NOMO-1 (cell line): ENCODE measurements at regions not wholly inside any gene's neighbourhood (a gene's known extent, or its start where the extent isn't known, plus 50 kb on each side); places are given as distances from the start of the nearest gene placed in this dataset.

Experiments used
- DNase-seq, 2 experiments: peaks; one replicate each; lab custom pipeline; 2025; ENCODE audit not compliant: unreplicated experiment in 2 of 2; lab: John Stamatoyannopoulos, UW

GRCh38 chr17:71286625-71287024 lies 834.2 kb upstream of the SOX9 start:
- no peak for DNase-seq

- DNase-seq = no peak
Observed at GRCh38 chr17:71287071-71287823, 833.6 kb upstream of the SOX9 start.

GRCh38 chr17:71292006-71292405 lies 828.8 kb upstream of the SOX9 start:
- no peak for DNase-seq

DNA sequence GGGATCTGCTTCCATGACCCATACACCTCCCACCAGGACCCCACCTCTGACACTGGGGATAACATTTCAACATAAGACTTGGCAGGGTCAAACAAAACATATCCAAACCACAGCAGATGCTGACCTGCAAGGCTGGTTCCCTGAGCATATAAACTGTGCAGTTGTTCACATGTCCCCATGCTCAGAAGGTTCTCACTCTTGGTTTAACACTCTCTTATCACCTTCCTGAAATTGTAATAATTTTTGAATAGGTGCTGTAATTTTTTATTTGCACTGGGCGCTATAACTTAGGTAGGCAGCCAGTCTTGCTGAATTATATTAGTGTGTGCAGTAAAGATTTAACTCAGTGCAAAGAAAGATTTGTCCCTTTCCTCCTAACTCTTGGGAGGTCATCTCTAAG lies 824.8 kb upstream of the SOX9 start:
- DNase-seq = no peak

GRCh38 chr17:71301063-71301462 lies 819.8 kb upstream of the SOX9 start:
- no peak for DNase-seq

GRCh38 chr17:71302721-71303549 lies 817.9 kb upstream of the SOX9 start:
- no peak for DNase-seq

DNA sequence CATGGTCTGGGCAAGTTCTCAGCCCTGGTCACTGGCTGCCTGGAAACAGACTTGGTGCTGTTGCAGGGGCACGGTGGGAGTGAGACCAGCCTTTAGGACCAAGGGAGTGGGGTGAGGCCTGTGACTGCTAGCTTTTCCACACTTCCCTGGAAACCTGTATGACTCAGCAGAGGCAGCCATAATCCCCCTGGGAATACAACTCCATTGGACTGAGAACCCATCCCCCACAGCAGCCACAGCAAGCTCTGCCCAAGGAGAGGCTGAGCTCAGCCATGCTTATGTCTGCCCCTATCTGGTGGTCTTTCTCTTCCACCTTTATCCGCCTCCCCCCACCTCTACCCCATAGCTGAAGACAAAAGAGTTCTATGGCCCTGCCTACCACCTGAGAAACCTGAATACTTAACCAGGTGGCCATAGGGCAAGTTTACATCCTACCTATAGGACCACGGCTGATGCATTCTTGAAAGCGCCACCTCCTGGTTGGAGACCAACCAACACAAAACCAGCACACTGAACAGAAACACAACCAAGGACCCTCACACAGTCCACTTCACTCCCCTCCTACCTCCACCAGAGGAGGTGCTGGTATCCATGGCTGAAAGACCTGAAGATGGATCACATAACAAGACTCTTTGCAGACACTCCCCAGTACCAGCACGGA lies 816.2 kb upstream of the SOX9 start:
- DNase-seq = no peak

- DNase-seq = no peak
Observed at GRCh38 chr17:71313866-71314265, 807.0 kb upstream of the SOX9 start.

DNA sequence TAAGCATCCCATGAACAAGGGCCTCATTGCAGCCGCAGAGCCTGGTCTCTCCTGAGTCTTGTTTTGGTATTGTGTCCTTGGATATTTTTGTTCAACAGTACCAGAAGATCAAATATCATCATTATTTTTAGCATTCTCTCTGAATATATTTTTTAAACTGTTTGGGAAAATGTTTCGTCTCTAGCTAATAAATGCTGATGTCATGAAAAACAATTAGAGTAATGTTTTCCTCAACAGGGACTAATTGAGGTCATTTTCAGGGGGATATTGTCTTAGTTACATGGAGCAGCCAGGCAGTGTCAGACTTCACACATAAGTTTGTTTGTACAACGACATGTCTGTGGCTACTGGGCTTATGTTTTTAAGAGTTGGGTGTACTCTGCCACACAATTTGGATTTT lies 805.3 kb upstream of the SOX9 start:
- DNase-seq = no peak

- no peak for DNase-seq
Observed at GRCh38 chr17:71316176-71316897, 804.5 kb upstream of the SOX9 start.

- no peak for DNase-seq
Observed at GRCh38 chr17:71320009-71320796, 800.6 kb upstream of the SOX9 start.

DNA sequence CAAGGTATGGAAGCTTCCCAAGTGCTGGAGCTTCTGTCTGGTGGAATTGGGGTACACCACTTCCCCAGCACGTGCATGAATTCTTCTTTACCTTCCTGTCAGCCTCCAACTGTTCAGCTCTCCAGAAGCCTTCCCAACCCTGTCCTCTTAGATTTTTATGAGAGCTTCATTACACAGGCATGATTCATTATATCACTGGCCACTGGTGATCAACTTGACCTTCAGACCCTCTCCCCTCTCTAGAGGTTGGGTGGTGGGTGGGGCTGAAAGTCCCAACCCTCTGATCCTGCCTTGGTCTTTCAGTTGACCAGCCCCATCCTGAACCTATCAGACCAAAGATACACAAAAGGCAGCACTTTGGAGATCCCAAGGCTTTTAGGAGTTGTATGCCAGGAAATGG lies 795.7 kb upstream of the SOX9 start:
- no peak for DNase-seq

- no peak for DNase-seq
Observed at GRCh38 chr17:71325886-71326285, 794.9 kb upstream of the SOX9 start.

DNA sequence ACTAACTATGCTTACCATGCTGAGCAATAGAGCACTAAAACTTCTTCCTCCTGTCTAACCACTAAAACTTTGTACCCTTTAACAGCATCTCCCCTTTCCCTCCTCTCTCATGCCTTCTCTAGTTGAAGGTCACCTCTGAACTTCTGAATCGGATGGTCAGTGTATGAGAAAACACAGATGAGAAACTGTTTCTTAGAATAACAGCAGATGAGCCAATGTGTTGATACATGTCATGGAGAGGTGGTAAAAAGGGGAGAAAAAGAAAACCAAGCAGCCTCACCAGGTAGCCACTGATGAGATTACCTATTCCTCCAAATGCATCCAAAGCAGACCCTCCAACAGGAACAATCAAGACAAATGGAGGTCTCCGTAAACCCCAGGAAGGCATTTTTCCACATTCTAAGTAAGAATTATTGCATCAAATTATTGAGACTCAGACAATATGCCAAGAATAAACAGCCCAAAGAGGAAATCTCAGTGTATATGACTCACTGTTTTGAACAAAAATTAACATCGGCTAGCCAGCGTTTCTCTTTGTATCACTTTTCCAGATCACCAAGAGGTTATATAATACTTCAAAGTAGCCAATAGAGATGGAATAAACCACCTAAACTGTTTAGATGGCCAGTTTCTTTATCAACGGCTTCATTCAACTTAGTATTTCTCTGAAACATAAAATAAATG lies 793.3 kb upstream of the SOX9 start:
- DNase-seq = no peak

GRCh38 chr17:71329310-71330098 lies 791.3 kb upstream of the SOX9 start:
- no peak for DNase-seq

- no peak for DNase-seq
Observed at GRCh38 chr17:71330099-71330375, 790.8 kb upstream of the SOX9 start.

DNA sequence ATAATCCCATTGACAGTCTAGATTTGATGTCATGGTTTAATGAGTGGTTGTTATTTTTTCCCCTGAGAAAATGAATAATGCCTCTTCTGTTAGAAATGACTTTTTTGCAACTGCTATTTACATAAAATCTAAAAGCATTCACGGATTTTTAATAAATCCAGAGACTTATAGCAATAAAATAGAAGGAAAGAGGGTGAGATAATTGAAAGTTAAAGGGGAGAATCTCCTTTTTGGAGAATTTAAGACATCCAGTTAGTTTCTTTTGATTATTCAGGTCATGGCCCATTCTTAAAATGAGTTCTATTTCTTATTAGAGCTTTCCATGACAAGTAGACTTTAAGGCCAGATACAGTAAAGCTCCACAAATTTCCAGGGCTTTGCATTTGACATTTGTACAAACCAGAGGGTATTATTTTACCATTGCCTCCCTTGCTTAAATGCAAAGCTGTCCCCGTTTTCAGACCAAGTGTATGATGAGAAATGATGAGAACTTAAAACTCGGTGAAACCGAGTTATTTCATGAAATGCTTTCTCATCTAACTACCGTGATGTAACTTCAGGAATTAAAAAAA lies 789.0 kb upstream of the SOX9 start:
- no peak for DNase-seq

DNA sequence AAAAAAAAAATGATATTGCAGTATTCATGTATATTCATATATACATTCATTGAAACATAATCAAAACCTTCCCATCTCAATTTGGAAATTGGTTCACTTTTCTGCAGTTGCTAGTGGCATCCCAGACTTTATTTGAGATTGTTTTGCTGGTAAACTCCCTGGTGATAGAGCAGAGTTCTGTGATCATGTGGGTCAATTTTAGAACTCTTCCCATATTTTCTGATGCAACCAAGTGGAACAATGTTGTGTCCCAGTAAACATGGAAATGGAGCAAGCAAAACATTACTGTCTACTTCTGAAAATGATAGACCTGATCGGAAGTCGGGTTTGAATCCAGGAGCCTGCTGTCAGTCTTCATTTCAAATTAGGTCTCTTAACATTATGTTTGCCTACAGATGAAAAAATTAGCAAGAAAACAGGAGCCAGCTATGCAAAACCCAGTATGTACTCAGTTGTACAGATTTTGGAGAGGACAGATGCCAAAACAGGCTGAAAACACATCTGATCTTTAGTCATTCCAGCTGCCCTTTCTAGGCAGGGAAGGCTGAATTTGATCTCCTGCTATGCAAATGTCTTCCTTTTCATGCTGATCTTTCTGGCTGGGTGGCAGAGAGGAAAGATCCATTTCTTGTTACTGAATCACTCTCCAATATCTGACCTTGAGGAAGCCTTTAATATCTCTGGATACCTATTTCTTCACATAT lies 786.6 kb upstream of the SOX9 start:
- no peak for DNase-seq
